Breast epithelium (tissue), 4 donors: ENCODE measurements at regions not wholly inside any gene's neighbourhood (a gene's known extent, or its start where the extent isn't known, plus 50 kb on each side); places are given as distances from the start of the nearest gene placed in this dataset.

Source experiments
- DNase-seq, 2 donors: peaks; one replicate each; pipeline ENCODE4 v3.0.0-alpha.2; 2019; ENCODE audit warnings: low spot score in 2 of 2
- H3K27ac ChIP-seq, 2 donors: fragments of 200-600 bp; sonication (generic) in 1 of 2; one replicate each; pipeline ENCODE4 v1.5.1; 2016 to 2019; ENCODE audit warnings: mild to moderate bottlenecking in 1 of 2
- H3K27me3 ChIP-seq, 2 donors: fragments of 200-600 bp; sonication (generic) in 1 of 2; one replicate each; pipeline versions ENCODE4 v1.5.1 to v1.6.0; 2017 to 2019; ENCODE audit warnings: control low read depth in 1 of 2, mild to moderate bottlenecking in 1 of 2
- H3K36me3 ChIP-seq: fragments of 200-600 bp; one replicate; pipeline ENCODE4 v1.5.1; 2019
- H3K4me1 ChIP-seq, 2 donors: fragments of 200-600 bp; sonication (generic); one replicate each; pipeline ENCODE4 v1.5.1; 2016 to 2019; ENCODE audit warnings: control low read depth in 1 of 2
- H3K4me3 ChIP-seq, 3 donors: fragments of 200-600 bp; sonication (generic); 1 replicate in 2 of 3; 2 replicates in 1 of 3; pipeline ENCODE4 v1.5.1; 2016 to 2019; ENCODE audit warnings: mild to moderate bottlenecking in 3 of 3, moderate library complexity in 2 of 3
- H3K9me3 ChIP-seq, 2 donors: fragments of 200-600 bp; sonication (generic) in 1 of 2; one replicate each; pipeline ENCODE4 v1.5.1; 2016 to 2019; ENCODE audit warnings: control low read depth in 1 of 2
- CTCF ChIP-seq, 3 donors: fragments of 450-650 bp; IDR thresholded peaks; one replicate each; pipeline ENCODE4 v1.5.1; 2016 to 2017; ENCODE audit warnings: antibody characterized with exemption in 3 of 3, mild to moderate bottlenecking in 3 of 3, moderate library complexity in 3 of 3
- POLR2A ChIP-seq: fragments of 450-650 bp; IDR thresholded peaks from one replicate; pipeline ENCODE4 v1.6.1; 2016; ENCODE audit warnings: antibody characterized with exemption, mild to moderate bottlenecking, moderate library complexity
- POLR2AphosphoS5 ChIP-seq, 3 donors: sonication (generic); formaldehyde crosslinking; IDR thresholded peaks; one replicate each; pipeline ENCODE4 v1.6.1; 2017; ENCODE audit warnings: antibody characterized with exemption in 3 of 3
- intact Hi-C: fragments of 100-400 bp; cut with DNase I; formaldehyde crosslinking; loops from one replicate; pipeline ENCODE4 v1.15.1; 2023; ENCODE audit warnings: low total_unique reads

- Histone ChIP-seq H3K36me3 (no peaks in the 10 kb centered on the region), H3K4me3 (no peak overlapping the region), H3K27ac (no peak overlapping the region), H3K9me3 (no peaks in the 10 kb centered on the region), H3K4me1 (peaks cover 0 to 5% of the 10 kb centered on the region in 2 donors), H3K27me3 (no peaks in the 10 kb centered on the region)
- intact Hi-C loops: no loop called here
- TF ChIP-seq POLR2A (no peak), POLR2AphosphoS5 (IDR thresholded peaks at IDR 0.05) (no peak), CTCF (IDR thresholded peaks at IDR 0.05) (no peak)
- no peak for DNase-seq
Observed at GRCh38 chr9:108181441-108181840, 674.3 kb downstream of the ACTL7B start.

GRCh38 chr9:108180541-108180940 is 675.2 kb downstream of the ACTL7B start:
- H3K36me3 ChIP-seq: no peaks in the 10 kb centered on the region
- H3K27ac ChIP-seq: no peak overlapping the region
- no peaks in the 10 kb centered on the region for H3K27me3 ChIP-seq
- TF ChIP-seq POLR2A (no peak), POLR2AphosphoS5 (IDR thresholded peaks at IDR 0.05) (no peak), CTCF (IDR thresholded peaks at IDR 0.05) (no peak)
- H3K9me3 ChIP-seq: no peaks in the 10 kb centered on the region
- no peak for DNase-seq
- intact Hi-C loops: no loop called here
- H3K4me3 ChIP-seq: no peak overlapping the region
- peaks cover 0 to 5% of the 10 kb centered on the region in 2 donors for H3K4me1 ChIP-seq

- intact Hi-C loops: loop anchor here (5.0 kb wide), 1 partner anchor 396 kb away; no protein-coding TSS in a partner anchor
- Histone ChIP-seq H3K4me1 (no peaks in the 10 kb centered on the region), H3K27ac (no peak overlapping the region), H3K9me3 (no peaks in the 10 kb centered on the region), H3K36me3 (no peaks in the 10 kb centered on the region), H3K27me3 (no peaks in the 10 kb centered on the region), H3K4me3 (no peak overlapping the region)
- no peak for DNase-seq
- TF ChIP-seq POLR2AphosphoS5 (IDR thresholded peaks at IDR 0.05) (no peak), CTCF (IDR thresholded peaks at IDR 0.05) (no peak), POLR2A (no peak)
Observed at GRCh38 chr9:108178318-108178717, 677.5 kb downstream of the ACTL7B start.

GRCh38 chr9:108168236-108168850 is 678.8 kb upstream of the KLF4 start:
- no peaks in the 10 kb centered on the region for H3K27me3 ChIP-seq
- H3K36me3 ChIP-seq: no peaks in the 10 kb centered on the region
- no peak for TF ChIP-seq POLR2AphosphoS5 (IDR thresholded peaks at IDR 0.05)
- TF ChIP-seq POLR2A: no peak
- TF ChIP-seq CTCF (IDR thresholded peaks at IDR 0.05): no peak
- no peaks in the 10 kb centered on the region for H3K4me1 ChIP-seq
- H3K4me3 ChIP-seq: no peak overlapping the region
- H3K27ac ChIP-seq: no peak overlapping the region
- DNase-seq: no peak
- intact Hi-C loops: no loop called here
- no peaks in the 10 kb centered on the region for H3K9me3 ChIP-seq

GRCh38 chr9:108167136-108167900 is 677.7 kb upstream of the KLF4 start:
- intact Hi-C loops: no loop called here

More at GRCh38 chr9:108167136-108167900, 677.7 kb upstream of the KLF4 start:
- Histone ChIP-seq H3K36me3 (no peaks in the 10 kb centered on the region), H3K27ac (no peak overlapping the region), H3K9me3 (no peaks in the 10 kb centered on the region), H3K4me1 (no peaks in the 10 kb centered on the region), H3K27me3 (no peaks in the 10 kb centered on the region), H3K4me3 (no peak overlapping the region)
- TF ChIP-seq POLR2AphosphoS5 (IDR thresholded peaks at IDR 0.05) (no peak), CTCF (IDR thresholded peaks at IDR 0.05) (no peak), POLR2A (no peak)
- DNase-seq: no peak
